Esophagus squamous epithelium (tissue), 4 donors: ENCODE measurements at regions not wholly inside any gene's neighbourhood (a gene's known extent, or its start where the extent isn't known, plus 50 kb on each side); places are given as distances from the start of the nearest gene placed in this dataset.

Experiments used
- POLR2A ChIP-seq, 4 donors: fragments of 450-650 bp; IDR thresholded peaks; one replicate each; pipeline ENCODE4 v1.6.1; 2017; ENCODE audit warnings: antibody characterized with exemption in 4 of 4, mild to moderate bottlenecking in 4 of 4, moderate library complexity in 3 of 4
- TF ChIP-seq, protein P1 (sequence below), 6 experiments: fragments of 450-650 bp in 4 of 6; fragments of 200-600 bp in 2 of 6; sonication (generic) in 2 of 6; IDR thresholded peaks; one replicate each; pipeline ENCODE4 v1.5.1; 2016 to 2019; ENCODE audit warnings: antibody characterized with exemption in 6 of 6, mild to moderate bottlenecking in 4 of 6, moderate library complexity in 4 of 6

DNA sequence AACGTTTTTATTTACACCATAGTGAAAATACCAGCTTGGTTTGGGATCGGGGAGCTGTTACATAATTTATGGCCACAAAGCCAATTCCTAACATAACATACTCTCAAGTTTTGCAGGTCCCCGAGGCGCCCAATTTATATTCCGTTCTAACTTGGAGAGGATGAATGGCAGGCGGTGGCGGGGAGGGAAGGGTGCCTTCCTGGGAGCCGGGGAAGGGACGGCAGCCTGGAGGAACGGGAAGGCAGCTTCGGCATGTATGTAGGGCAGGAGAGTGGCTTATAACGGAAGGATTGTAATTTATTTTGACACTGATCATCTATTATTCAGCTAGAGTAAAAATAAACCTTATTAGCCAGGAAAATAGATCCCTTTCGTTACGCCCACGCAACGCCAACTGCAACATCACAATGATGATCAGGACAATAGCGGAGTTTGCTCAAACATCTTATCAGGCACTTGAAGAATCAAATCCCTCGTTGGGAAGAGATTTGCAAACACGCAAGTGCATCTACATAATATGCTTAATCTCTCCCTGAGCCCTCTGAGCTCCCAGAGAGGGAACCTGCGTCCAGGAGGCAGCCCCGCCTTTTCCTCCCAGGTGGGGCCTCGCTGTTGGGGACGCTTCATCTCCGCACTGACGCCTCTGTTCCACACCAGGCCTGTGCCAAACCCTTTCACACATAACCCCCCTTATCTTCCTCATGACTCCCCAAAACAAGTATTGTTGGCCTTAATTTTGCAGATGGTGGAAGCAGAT, 93.7 kb upstream of the C1orf174 start:
- TF ChIP-seq, protein P1, sequence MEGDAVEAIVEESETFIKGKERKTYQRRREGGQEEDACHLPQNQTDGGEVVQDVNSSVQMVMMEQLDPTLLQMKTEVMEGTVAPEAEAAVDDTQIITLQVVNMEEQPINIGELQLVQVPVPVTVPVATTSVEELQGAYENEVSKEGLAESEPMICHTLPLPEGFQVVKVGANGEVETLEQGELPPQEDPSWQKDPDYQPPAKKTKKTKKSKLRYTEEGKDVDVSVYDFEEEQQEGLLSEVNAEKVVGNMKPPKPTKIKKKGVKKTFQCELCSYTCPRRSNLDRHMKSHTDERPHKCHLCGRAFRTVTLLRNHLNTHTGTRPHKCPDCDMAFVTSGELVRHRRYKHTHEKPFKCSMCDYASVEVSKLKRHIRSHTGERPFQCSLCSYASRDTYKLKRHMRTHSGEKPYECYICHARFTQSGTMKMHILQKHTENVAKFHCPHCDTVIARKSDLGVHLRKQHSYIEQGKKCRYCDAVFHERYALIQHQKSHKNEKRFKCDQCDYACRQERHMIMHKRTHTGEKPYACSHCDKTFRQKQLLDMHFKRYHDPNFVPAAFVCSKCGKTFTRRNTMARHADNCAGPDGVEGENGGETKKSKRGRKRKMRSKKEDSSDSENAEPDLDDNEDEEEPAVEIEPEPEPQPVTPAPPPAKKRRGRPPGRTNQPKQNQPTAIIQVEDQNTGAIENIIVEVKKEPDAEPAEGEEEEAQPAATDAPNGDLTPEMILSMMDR (IDR thresholded peaks at IDR 0.05): no peak
- TF ChIP-seq POLR2A (IDR thresholded peaks at IDR 0.05): no peak
